ENCODE measurements at regions not wholly inside any gene's neighbourhood (a gene's known extent, or its start where the extent isn't known, plus 50 kb on each side); places are given as distances from the start of the nearest gene placed in this dataset.

DNA sequence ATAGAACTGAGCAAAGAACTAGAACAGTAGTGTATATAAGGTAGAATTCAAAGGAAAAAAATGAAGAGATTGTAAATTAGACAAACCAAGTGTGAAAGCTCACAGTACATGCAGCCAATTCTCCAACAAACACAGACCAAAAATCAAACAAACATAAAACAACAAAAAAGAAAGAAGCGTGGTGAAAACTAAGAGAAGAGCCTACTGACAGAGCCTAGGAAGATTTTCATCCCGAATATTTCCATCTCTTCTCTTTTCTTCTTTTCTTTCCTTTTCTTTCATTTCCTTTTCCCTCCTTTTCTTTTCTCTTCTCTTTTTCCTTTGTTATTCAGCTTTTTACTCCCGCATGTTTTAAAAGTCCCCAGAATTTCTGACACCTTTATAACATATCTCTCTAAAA is 1103.6 kb downstream of the CDH8 start:
- TF ChIP-seq SOX6 (IDR thresholded peaks at IDR 0.05) (no peak), SOX6 (CRISPR knock-in tag; IDR thresholded peaks at IDR 0.05) (no peak), SRSF1 (optimal IDR thresholded peaks at IDR 0.05; ENCODE audit: low read depth, low read length) (no peak), SMARCC2 (IDR thresholded peaks at IDR 0.05) (no peak), EZH2 (conservative IDR thresholded peaks at IDR 0.05; ENCODE audit: low read depth, low read length) (no peak), BRCA1 (CRISPR knock-in tag; IDR thresholded peaks at IDR 0.05) (no peak), CSRNP1 (CRISPR knock-in tag; IDR thresholded peaks at IDR 0.05) (no peak), ZNF317 (CRISPR knock-in tag; IDR thresholded peaks at IDR 0.05) (no peak), ZNF292 (CRISPR knock-in tag; IDR thresholded peaks at IDR 0.05; ENCODE audit: borderline replicate concordance, low read depth) (no peak), NFRKB (IDR thresholded peaks at IDR 0.05) (no peak), SETDB1 (CRISPR knock-in tag; IDR thresholded peaks at IDR 0.05; ENCODE audit: borderline replicate concordance) (no peak), BHLHE40 (IDR thresholded peaks at IDR 0.05; ENCODE audit: low read length) (no peak), DPF2 (CRISPR knock-in tag; IDR thresholded peaks at IDR 0.05; ENCODE audit: borderline replicate concordance, low read depth) (no peak), ZBTB1 (CRISPR knock-in tag; IDR thresholded peaks at IDR 0.05; ENCODE audit: borderline replicate concordance) (no peak)
- TF ChIP-seq, protein P1, sequence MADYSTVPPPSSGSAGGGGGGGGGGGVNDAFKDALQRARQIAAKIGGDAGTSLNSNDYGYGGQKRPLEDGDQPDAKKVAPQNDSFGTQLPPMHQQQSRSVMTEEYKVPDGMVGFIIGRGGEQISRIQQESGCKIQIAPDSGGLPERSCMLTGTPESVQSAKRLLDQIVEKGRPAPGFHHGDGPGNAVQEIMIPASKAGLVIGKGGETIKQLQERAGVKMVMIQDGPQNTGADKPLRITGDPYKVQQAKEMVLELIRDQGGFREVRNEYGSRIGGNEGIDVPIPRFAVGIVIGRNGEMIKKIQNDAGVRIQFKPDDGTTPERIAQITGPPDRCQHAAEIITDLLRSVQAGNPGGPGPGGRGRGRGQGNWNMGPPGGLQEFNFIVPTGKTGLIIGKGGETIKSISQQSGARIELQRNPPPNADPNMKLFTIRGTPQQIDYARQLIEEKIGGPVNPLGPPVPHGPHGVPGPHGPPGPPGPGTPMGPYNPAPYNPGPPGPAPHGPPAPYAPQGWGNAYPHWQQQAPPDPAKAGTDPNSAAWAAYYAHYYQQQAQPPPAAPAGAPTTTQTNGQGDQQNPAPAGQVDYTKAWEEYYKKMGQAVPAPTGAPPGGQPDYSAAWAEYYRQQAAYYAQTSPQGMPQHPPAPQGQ (CRISPR knock-in tag; IDR thresholded peaks at IDR 0.05; ENCODE audit: borderline replicate concordance), result no peak

Measured in HepG2 (cell line).